Trophoblast cell (in vitro differentiated cells and primary cell): ENCODE measurements at regions not wholly inside any gene's neighbourhood (a gene's known extent, or its start where the extent isn't known, plus 50 kb on each side); places are given as distances from the start of the nearest gene placed in this dataset.
A peak's percentile ranks its signal among the peaks of the same experiment; 100 is the strongest.

Experiments used
- DNase-seq, 2 donors: peaks; one replicate each; pipeline ENCODE4 v3.0.0-alpha.2; 2016
- H2AFZ ChIP-seq: 2 replicates; pipeline ENCODE4 v1.6.1; 2013; ENCODE audit warnings: low read length, moderate library complexity, mild to moderate bottlenecking; ENCODE audit not compliant: insufficient read depth, poor library complexity
- H2AK5ac ChIP-seq: 2 replicates; pipeline ENCODE4 v1.6.1; 2013; ENCODE audit warnings: mild to moderate bottlenecking, low read length
- H2BK120ac ChIP-seq: 2 replicates; pipeline ENCODE4 v1.6.1; 2013; ENCODE audit warnings: low read length, mild to moderate bottlenecking, moderate library complexity; ENCODE audit not compliant: insufficient read depth, poor library complexity
- H2BK12ac ChIP-seq: 2 replicates; pipeline ENCODE4 v1.6.1; 2013; ENCODE audit warnings: mild to moderate bottlenecking, low read length, moderate library complexity
- H2BK5ac ChIP-seq: 2 replicates; pipeline ENCODE4 v1.6.1; 2013; ENCODE audit warnings: low read length, low read depth, moderate library complexity, mild to moderate bottlenecking; ENCODE audit not compliant: poor library complexity
- H3K14ac ChIP-seq: 2 replicates; pipeline ENCODE4 v1.6.1; 2013; ENCODE audit warnings: mild to moderate bottlenecking, low read length
- H3K18ac ChIP-seq: 2 replicates; pipeline ENCODE4 v1.6.1; 2013; ENCODE audit warnings: mild to moderate bottlenecking, low read length
- H3K23ac ChIP-seq: 2 replicates; pipeline ENCODE4 v1.6.1; 2013; ENCODE audit warnings: low read length
- H3K27ac ChIP-seq: 2 replicates; pipeline ENCODE4 v1.5.1; 2013; ENCODE audit warnings: low read depth, mild to moderate bottlenecking, inconsistent platforms, low read length, moderate library complexity
- H3K27me3 ChIP-seq: 2 replicates; pipeline ENCODE4 v1.6.1; 2013; ENCODE audit warnings: inconsistent platforms, mild to moderate bottlenecking, low read length, moderate library complexity; ENCODE audit not compliant: insufficient read depth
- H3K36me3 ChIP-seq, 2 experiments: 1 replicate in 1 of 2; 2 replicates in 1 of 2; pipeline ENCODE4 v1.6.1; 2013; ENCODE audit warnings: low read length in 2 of 2, mild to moderate bottlenecking in 2 of 2, moderate library complexity in 1 of 2; ENCODE audit not compliant: insufficient read depth in 2 of 2, control insufficient read depth in 1 of 2
- H3K4ac ChIP-seq: 2 replicates; pipeline ENCODE4 v1.6.1; 2013; ENCODE audit warnings: low read depth, mild to moderate bottlenecking, low read length, moderate library complexity
- H3K4me1 ChIP-seq, 2 experiments: 1 replicate in 1 of 2; 2 replicates in 1 of 2; pipeline ENCODE4 v1.6.1; 2013; ENCODE audit warnings: low read length in 2 of 2, mild to moderate bottlenecking in 2 of 2, moderate library complexity in 1 of 2; ENCODE audit not compliant: insufficient read depth in 2 of 2, control insufficient read depth in 1 of 2
- H3K4me2 ChIP-seq: 2 replicates; pipeline ENCODE4 v1.6.1; 2013; ENCODE audit warnings: inconsistent platforms, mild to moderate bottlenecking, low read length, moderate library complexity
- H3K4me3 ChIP-seq: 2 replicates; pipeline ENCODE4 v1.5.1; 2013; ENCODE audit warnings: mild to moderate bottlenecking, low read depth, low read length, inconsistent platforms
- H3K79me1 ChIP-seq: one replicate; pipeline ENCODE4 v1.6.1; 2013; ENCODE audit warnings: low read length
- H3K79me2 ChIP-seq: 2 replicates; pipeline ENCODE4 v1.6.1; 2013; ENCODE audit warnings: low read length, mild to moderate bottlenecking; ENCODE audit not compliant: control insufficient read depth, insufficient read depth, poor library complexity
- H3K9ac ChIP-seq: 2 replicates; pipeline ENCODE4 v1.6.1; 2013; ENCODE audit warnings: mild to moderate bottlenecking, low read length
- H3K9me3 ChIP-seq: 2 replicates; pipeline ENCODE4 v1.6.1; 2013; ENCODE audit warnings: low read depth, mild to moderate bottlenecking, control low read depth, inconsistent platforms, low read length; ENCODE audit not compliant: insufficient read depth
- H4K12ac ChIP-seq: 2 replicates; pipeline ENCODE4 v1.6.1; 2013; ENCODE audit warnings: low read depth, mild to moderate bottlenecking, low read length, moderate library complexity
- H4K8ac ChIP-seq: 2 replicates; pipeline ENCODE4 v1.6.1; 2013; ENCODE audit warnings: low read depth, mild to moderate bottlenecking, low read length, moderate library complexity
- H4K91ac ChIP-seq: one replicate; pipeline ENCODE4 v1.6.1; 2013; ENCODE audit warnings: low read depth, mild to moderate bottlenecking, low read length, moderate library complexity
- WGBS: extraction: QIAGEN DNeasy Blood & Tissue Kit; methylation state at CpG from one replicate; pipeline ENCODE4 v1.1.7; 2013; ENCODE audit warnings: missing lambda C conversion rate; ENCODE audit not compliant: insufficient read length, insufficient coverage; ENCODE audit errors: extremely low coverage; 5-methylcytosine and 5-hydroxymethylcytosine counted together

DNA sequence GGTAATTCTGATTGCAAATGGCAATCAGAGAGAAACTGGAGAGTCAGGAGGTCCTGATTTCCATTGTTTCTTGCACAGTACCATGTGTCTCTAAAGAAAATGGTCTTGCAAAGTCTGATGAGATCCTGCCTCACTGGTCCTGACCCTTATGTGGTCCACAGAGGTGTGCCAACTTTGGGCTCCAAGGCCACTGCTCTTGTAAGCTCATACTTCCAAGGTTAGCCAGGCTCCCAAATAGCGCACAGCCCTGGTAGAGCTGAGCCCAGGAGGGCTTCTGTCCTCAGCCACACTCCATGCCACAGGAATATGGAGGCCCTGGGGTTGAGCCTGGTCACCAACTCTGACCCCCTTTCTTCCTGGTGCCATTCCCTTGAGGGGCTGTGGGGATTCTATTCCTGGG, 80.7 kb downstream of the SDC1 start:
- Histone ChIP-seq H4K8ac (peak overlapping the region; percentile 14), H3K9me3 (no peaks in the 10 kb centered on the region), H3K79me1 (peaks cover 28% of the 10 kb centered on the region), H3K14ac (peak overlapping the region; percentile 72), H3K36me3 (no peaks in the 10 kb centered on the region), H3K4me3 (no peak overlapping the region), H3K4me2 (no peak overlapping the region), H3K27ac (peak overlapping the region; percentile 49), H2BK12ac (peak overlapping the region; percentile 6), H3K4me1 (peaks cover 19 to 30% of the 10 kb centered on the region in 2 experiments), H3K9ac (no peak overlapping the region), H2AK5ac (peak overlapping the region; percentile 56), H2BK5ac (peak overlapping the region; percentile 55), H3K18ac (no peak overlapping the region), H4K91ac (peak overlapping the region; percentile 62), H2AFZ (no peak overlapping the region), H2BK120ac (peak overlapping the region; percentile 67), H4K12ac (no peak overlapping the region), H3K23ac (no peak overlapping the region), H3K79me2 (peaks cover 6% of the 10 kb centered on the region), H3K4ac (peak overlapping the region; percentile 8), H3K27me3 (no peaks in the 10 kb centered on the region)
- no CpG with 5 or more reads among the region's 1 CpG for WGBS
- no peak for DNase-seq

DNA sequence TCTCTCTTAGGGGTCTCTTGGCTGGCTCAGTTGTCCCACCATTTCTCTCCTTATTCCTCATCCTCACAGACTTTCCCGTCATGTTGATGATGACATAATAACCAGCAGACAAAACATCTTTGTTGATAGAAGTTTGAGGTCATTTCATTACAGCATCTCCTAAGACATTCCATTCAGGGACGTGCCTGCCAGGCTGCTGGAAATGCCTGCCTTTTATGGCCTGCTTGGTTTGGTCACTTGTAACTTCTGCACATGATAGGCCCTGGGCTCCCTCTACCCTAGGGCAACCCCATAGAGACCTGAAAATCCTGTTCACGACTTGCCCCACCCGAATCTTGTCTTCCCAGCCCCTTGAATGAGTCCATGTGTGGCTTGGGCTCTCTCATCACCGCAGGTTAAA, 81.7 kb downstream of the SDC1 start:
- Histone ChIP-seq H4K91ac (peak overlapping the region; percentile 77), H3K36me3 (no peaks in the 10 kb centered on the region), H3K27me3 (no peaks in the 10 kb centered on the region), H3K4me3 (no peak overlapping the region), H3K79me2 (peaks cover 6% of the 10 kb centered on the region), H3K9ac (no peak overlapping the region), H3K14ac (peak overlapping the region; percentile 38), H3K79me1 (peaks cover 28% of the 10 kb centered on the region), H2BK120ac (peak overlapping the region; percentile 70), H4K12ac (no peak overlapping the region), H2AK5ac (no peak overlapping the region), H3K4ac (peak overlapping the region; percentile 37), H2BK5ac (peak overlapping the region; percentile 1), H2BK12ac (no peak overlapping the region), H3K4me1 (peaks cover 24 to 27% of the 10 kb centered on the region in 2 experiments), H3K27ac (no peak overlapping the region), H2AFZ (no peak overlapping the region), H3K18ac (peak overlapping the region; percentile 62), H3K9me3 (no peaks in the 10 kb centered on the region), H3K4me2 (no peak overlapping the region), H4K8ac (peak overlapping the region; percentile 30), H3K23ac (no peak overlapping the region)
- no CpG with 5 or more reads among the region's 5 CpGs for WGBS
- DNase-seq, result peak; percentile 27 to 55

DNA sequence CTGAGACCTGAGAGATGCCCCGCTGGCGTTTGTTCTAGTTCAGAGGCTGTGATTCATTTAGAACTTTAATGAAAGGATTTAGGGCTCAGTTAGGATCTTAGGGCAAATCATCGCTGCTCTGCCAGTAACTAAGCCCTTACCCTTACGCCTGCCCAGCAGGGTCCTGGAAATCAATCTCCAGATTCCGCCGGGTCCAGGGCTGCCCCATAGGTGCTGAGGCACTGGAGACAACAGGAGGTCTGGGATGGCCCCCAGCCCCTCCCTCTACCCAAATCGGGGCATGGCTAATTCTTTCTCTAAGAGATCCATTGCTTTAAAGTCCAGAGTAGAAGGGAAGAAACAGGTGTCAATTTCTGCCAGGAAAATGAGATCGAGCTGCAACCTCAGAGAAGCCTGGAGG, 83.1 kb downstream of the SDC1 start:
- Histone ChIP-seq H2AK5ac (no peak overlapping the region), H3K14ac (no peak overlapping the region), H3K4me2 (no peak overlapping the region)

DNA sequence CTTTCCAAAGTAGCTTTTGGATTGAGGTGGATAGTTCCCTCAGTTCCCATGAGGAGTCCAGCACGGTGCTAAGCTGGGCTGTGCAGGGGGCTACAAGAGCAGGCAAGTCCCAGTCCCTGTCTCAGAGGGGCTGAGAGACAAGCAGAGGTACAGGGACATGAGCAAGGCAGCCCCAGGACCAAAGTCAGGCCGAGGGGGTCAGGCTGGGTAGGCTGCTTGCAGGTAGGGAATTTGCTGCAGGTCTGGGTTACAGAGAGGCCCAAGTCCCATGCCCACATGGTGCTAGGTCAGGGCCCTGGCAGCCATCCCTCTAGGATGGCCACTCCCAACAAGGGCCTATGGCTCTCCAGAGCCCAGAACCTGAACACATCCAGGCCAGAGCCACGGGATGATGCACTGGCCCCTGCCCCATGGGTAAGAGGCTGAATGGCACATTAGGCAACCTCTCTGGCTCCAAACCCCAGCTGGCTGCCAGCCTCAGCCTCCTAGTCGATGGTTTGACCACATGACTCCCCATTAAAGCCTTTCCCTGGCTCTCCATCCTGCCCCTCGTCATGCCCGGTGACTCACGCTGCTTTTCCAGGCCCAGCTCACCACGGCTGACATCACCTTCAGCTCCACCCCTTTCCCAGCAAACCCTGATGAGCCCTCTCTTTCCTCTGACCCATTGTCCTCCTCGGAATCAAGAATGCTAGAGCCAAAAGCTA, 83.7 kb downstream of the SDC1 start:
- Histone ChIP-seq H3K79me2 (peaks cover 6% of the 10 kb centered on the region), H3K14ac (peak overlapping the region; percentile 11), H2BK5ac (no peak overlapping the region), H2AFZ (no peak overlapping the region), H3K27me3 (no peaks in the 10 kb centered on the region), H3K9ac (no peak overlapping the region), H4K91ac (peak overlapping the region; percentile 41), H3K4me3 (no peak overlapping the region), H2AK5ac (peak overlapping the region; percentile 21), H4K12ac (no peak overlapping the region), H2BK120ac (peak overlapping the region; percentile 38), H3K36me3 (no peaks in the 10 kb centered on the region), H3K23ac (no peak overlapping the region), H3K79me1 (peaks cover 36% of the 10 kb centered on the region), H3K4me2 (no peak overlapping the region), H3K4me1 (peaks cover 32 to 35% of the 10 kb centered on the region in 2 experiments), H3K18ac (peak overlapping the region; percentile 4), H4K8ac (no peak overlapping the region), H2BK12ac (peak overlapping the region; percentile 34), H3K9me3 (no peaks in the 10 kb centered on the region), H3K4ac (no peak overlapping the region), H3K27ac (no peak overlapping the region)
- DNase-seq, result no peak
- whole genome bisulfite sequencing, result no CpG with 5 or more reads among the region's 9 CpGs

More for the DNA sequence above, 83.1 kb downstream of the SDC1 start:
- Histone ChIP-seq H3K4me1 (peaks cover 31 to 34% of the 10 kb centered on the region in 2 experiments), H4K91ac (no peak overlapping the region), H3K79me1 (peaks cover 32% of the 10 kb centered on the region), H3K27ac (no peak overlapping the region), H3K79me2 (peaks cover 6% of the 10 kb centered on the region), H3K9me3 (no peaks in the 10 kb centered on the region), H3K4ac (no peak overlapping the region), H2BK12ac (no peak overlapping the region), H3K18ac (no peak overlapping the region), H3K36me3 (no peaks in the 10 kb centered on the region), H4K8ac (no peak overlapping the region), H2BK120ac (peak overlapping the region; percentile 38), H2AFZ (no peak overlapping the region), H4K12ac (no peak overlapping the region), H3K9ac (no peak overlapping the region), H3K27me3 (no peaks in the 10 kb centered on the region), H3K4me3 (no peak overlapping the region), H2BK5ac (no peak overlapping the region), H3K23ac (no peak overlapping the region)
- no peak for DNase-seq
- no CpG with 5 or more reads among the region's 8 CpGs for WGBS
